SK-N-SH (cell line): ENCODE measurements at regions not wholly inside any gene's neighbourhood (a gene's known extent, or its start where the extent isn't known, plus 50 kb on each side); places are given as distances from the start of the nearest gene placed in this dataset.

Experiments used
- CTCF ChIA-PET: fragments of 300-600, 350-600 bp; formaldehyde crosslinking; extraction: SDS; loops from one replicate; lab custom pipeline; 2021; lab: Yijun Ruan, JAX
- POLR2A ChIA-PET: fragments of 350-600 bp; sonication (Branson Sonifier 250); formaldehyde crosslinking; extraction: SDS; loops from one replicate; lab custom pipeline; 2020; ENCODE audit warnings: antibody characterized with exemption, inconsistent platforms; lab: Yijun Ruan, JAX
- DNase-seq: peaks from one replicate; pipeline ENCODE4 v3.0.0; 2012
- H2AFZ ChIP-seq: fragments of 200-600 bp; sonication (generic); 2 replicates; pipeline ENCODE4 v1.8.1; 2016; ENCODE audit warnings: antibody characterized with exemption, mild to moderate bottlenecking, low read depth
- H3F3A ChIP-seq: fragments of 200-600 bp; sonication (generic); replicated peaks from 2 replicates; pipeline ENCODE3; 2016; ENCODE audit warnings: antibody characterized with exemption, mild to moderate bottlenecking; ENCODE audit not compliant: insufficient read depth
- H3K27ac ChIP-seq, 2 experiments: fragments of 200-500 bp in 1 of 2; fragments of 200-600 bp in 1 of 2; sonication (Bioruptor generic) in 1 of 2; sonication (generic), shearing (Covaris generic) in 1 of 2; 2 replicates each; pipeline versions ENCODE4 v1.5.1 to v1.6.1; 2014 to 2016; ENCODE audit warnings: low read depth in 2 of 2, inconsistent platforms in 1 of 2, low read length in 1 of 2, mild to moderate bottlenecking in 1 of 2, mixed read lengths in 1 of 2
- H3K27me3 ChIP-seq: fragments of 200-600 bp; sonication (generic), shearing (Covaris generic); 2 replicates; pipeline ENCODE4 v1.6.1; 2016; ENCODE audit warnings: mixed run types; ENCODE audit not compliant: insufficient read depth
- H3K36me3 ChIP-seq, 2 experiments: fragments of 200-500 bp in 1 of 2; fragments of 200-600 bp in 1 of 2; sonication (Bioruptor generic) in 1 of 2; sonication (generic) in 1 of 2; replicated peaks in 1 of 2; 2 replicates each; pipeline versions ENCODE3 to v1.5.1; 2014 to 2016; ENCODE audit warnings: low read length in 1 of 2, mild to moderate bottlenecking in 1 of 2; ENCODE audit not compliant: insufficient read depth in 2 of 2, control insufficient read depth in 1 of 2
- H3K4me1 ChIP-seq, 2 experiments: fragments of 200-500 bp in 1 of 2; fragments of 200-600 bp in 1 of 2; sonication (Bioruptor generic) in 1 of 2; sonication (generic), shearing (Covaris generic) in 1 of 2; 2 replicates each; pipeline versions ENCODE4 v1.5.1 to v1.6.1; 2014 to 2016; ENCODE audit warnings: low read depth in 1 of 2, low read length in 1 of 2, mixed run types in 1 of 2; ENCODE audit not compliant: insufficient read depth in 2 of 2, control insufficient read depth in 1 of 2
- H3K4me2 ChIP-seq: fragments of 200-600 bp; sonication (generic), shearing (Covaris generic); 2 replicates; pipeline ENCODE4 v1.6.1; 2017; ENCODE audit warnings: mixed run types
- H3K4me3 ChIP-seq, 2 experiments: fragments of 200-500 bp in 1 of 2; fragments of 200-600 bp in 1 of 2; sonication (Bioruptor generic) in 1 of 2; sonication (generic), shearing (Covaris generic) in 1 of 2; 2 replicates each; pipeline versions ENCODE4 v1.5.1 to v1.8.1; 2014 to 2016; ENCODE audit warnings: low read depth in 2 of 2, inconsistent platforms in 1 of 2, low read length in 1 of 2, mild to moderate bottlenecking in 1 of 2, mixed read lengths in 1 of 2, moderate library complexity in 1 of 2
- H3K79me2 ChIP-seq: fragments of 200-600 bp; sonication (generic); 2 replicates; pipeline ENCODE4 v1.8.1; 2017; ENCODE audit warnings: mild to moderate bottlenecking; ENCODE audit not compliant: insufficient read depth
- H3K9ac ChIP-seq: fragments of 200-600 bp; sonication (generic); 2 replicates; pipeline ENCODE4 v1.6.1; 2017; ENCODE audit warnings: mixed run types
- H3K9me2 ChIP-seq: fragments of 200-600 bp; sonication (generic); 2 replicates; pipeline ENCODE4 v1.6.1; 2017; ENCODE audit warnings: mixed run types
- H3K9me3 ChIP-seq: fragments of 200-600 bp; sonication (generic); 2 replicates; pipeline ENCODE4 v1.6.1; 2017; ENCODE audit warnings: mixed run types, mild to moderate bottlenecking, moderate library complexity
- H4K20me1 ChIP-seq: fragments of 200-600 bp; sonication (generic); 2 replicates; pipeline ENCODE4 v1.6.1; 2017; ENCODE audit warnings: mild to moderate bottlenecking, mixed run types; ENCODE audit not compliant: insufficient read depth
- EP300 ChIP-seq, 2 experiments: IDR thresholded peaks; 2 replicates each; pipeline versions ENCODE4 v1.4.0 to v1.6.1; 2012; ENCODE audit warnings: borderline replicate concordance in 1 of 2, low read depth in 1 of 2, low read length in 1 of 2
- FOXJ3 ChIP-seq: sonication (generic); formaldehyde crosslinking; IDR thresholded peaks from 2 replicates; pipeline ENCODE4 v1.5.1; 2020; ENCODE audit warnings: mild to moderate bottlenecking, missing genetic modification reagents
- FOXM1 ChIP-seq: IDR thresholded peaks from 2 replicates; pipeline ENCODE4 v1.4.0; 2012; ENCODE audit warnings: low read depth, mild to moderate bottlenecking
- GABPA ChIP-seq: IDR thresholded peaks from 2 replicates; pipeline ENCODE4 v1.4.0; 2012; ENCODE audit warnings: low read depth, mild to moderate bottlenecking
- GATA2 ChIP-seq: sonication (generic); formaldehyde crosslinking; IDR thresholded peaks from 2 replicates; pipeline ENCODE4 v1.5.0; 2020; ENCODE audit warnings: mild to moderate bottlenecking, missing genetic modification reagents
- JUND ChIP-seq: IDR thresholded peaks from 2 replicates; pipeline ENCODE4 v1.4.0; 2012
- MEF2A ChIP-seq: IDR thresholded peaks from 2 replicates; pipeline ENCODE4 v1.4.0; 2012; ENCODE audit warnings: low read depth, borderline replicate concordance
- POLR2AphosphoS5 ChIP-seq: IDR thresholded peaks from 2 replicates; pipeline ENCODE4 v1.6.1; 2012; ENCODE audit warnings: low read depth, low read length
- RAD21 ChIP-seq: IDR thresholded peaks from 2 replicates; pipeline ENCODE4 v1.6.1; 2012; ENCODE audit warnings: mild to moderate bottlenecking, low read length
- RCOR1 ChIP-seq: fragments of 150-350 bp; IDR thresholded peaks from 2 replicates; pipeline ENCODE4 v1.6.1; 2017; ENCODE audit warnings: antibody characterized with exemption, low read length
- RXRA ChIP-seq: IDR thresholded peaks from 2 replicates; pipeline ENCODE4 v1.4.0; 2012; ENCODE audit warnings: low read depth, mild to moderate bottlenecking, borderline replicate concordance
- TCF12 ChIP-seq: IDR thresholded peaks from 2 replicates; pipeline ENCODE4 v1.4.0; 2012
- TEAD4 ChIP-seq: IDR thresholded peaks from 2 replicates; pipeline ENCODE4 v1.4.0; 2012; ENCODE audit warnings: mild to moderate bottlenecking, borderline replicate concordance; ENCODE audit not compliant: insufficient read depth
- WGBS: methylation state at CpG from one replicate; pipeline ENCODE4 v1.1.6; 2017; ENCODE audit warnings: low lambda C conversion rate; 5-methylcytosine and 5-hydroxymethylcytosine counted together
- TF ChIP-seq, protein P1 (sequence below): IDR thresholded peaks from 2 replicates; pipeline ENCODE4; 2012
- TF ChIP-seq, protein P2 (sequence below): IDR thresholded peaks from 2 replicates; pipeline ENCODE4 v1.4.0; 2012; ENCODE audit warnings: low read depth
- TF ChIP-seq, protein P3 (sequence below): fragments of 150-350 bp; IDR thresholded peaks from 2 replicates; pipeline ENCODE4 v1.6.1; 2017; ENCODE audit warnings: antibody characterized with exemption, low read length, low read depth, borderline replicate concordance

DNA sequence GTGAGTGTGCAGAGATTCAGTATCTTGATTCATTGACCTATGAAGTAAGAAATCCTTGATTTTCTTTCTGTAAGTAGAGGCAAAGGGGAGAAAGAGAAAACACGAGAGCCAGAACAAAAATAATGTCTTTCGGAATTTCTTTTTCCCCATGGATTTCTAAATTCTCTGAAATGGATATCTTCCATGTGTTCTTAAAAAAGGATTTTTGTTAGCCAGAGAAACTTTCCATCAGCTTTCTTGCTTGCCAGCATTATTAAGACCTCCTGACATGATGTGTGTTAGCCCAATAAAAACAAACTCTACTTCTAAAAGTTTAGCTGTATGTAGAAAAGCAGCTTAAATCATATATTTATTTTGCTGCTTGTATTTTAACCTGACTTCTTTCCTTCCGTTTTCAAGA is 122.3 kb upstream of the AADACL2 start:
- TF ChIP-seq GABPA: no peak
- Histone ChIP-seq H3K4me1 (no peaks in the 10 kb centered on the region), H3K27ac (no peak overlapping the region), H3K27me3 (no peaks in the 10 kb centered on the region), H3F3A (no peaks in the 10 kb centered on the region), H3K4me3 (no peak overlapping the region), H3K9me2 (no peaks in the 10 kb centered on the region), H3K9me3 (no peaks in the 10 kb centered on the region), H3K9ac (no peak overlapping the region), H2AFZ (no peak overlapping the region), H4K20me1 (no peaks in the 10 kb centered on the region), H3K36me3 (no peaks in the 10 kb centered on the region), H3K79me2 (no peaks in the 10 kb centered on the region), H3K4me2 (no peak overlapping the region)
- WGBS: 40% methylated on average over 3 of the region's 3 CpGs
- POLR2A ChIA-PET: no interaction called here
- CTCF ChIA-PET: interaction anchor here (1.0 kb wide), 1 partner anchor 10 kb away, joined by 3 read pairs; no protein-coding TSS in a partner anchor
- no peak for DNase-seq

DNA sequence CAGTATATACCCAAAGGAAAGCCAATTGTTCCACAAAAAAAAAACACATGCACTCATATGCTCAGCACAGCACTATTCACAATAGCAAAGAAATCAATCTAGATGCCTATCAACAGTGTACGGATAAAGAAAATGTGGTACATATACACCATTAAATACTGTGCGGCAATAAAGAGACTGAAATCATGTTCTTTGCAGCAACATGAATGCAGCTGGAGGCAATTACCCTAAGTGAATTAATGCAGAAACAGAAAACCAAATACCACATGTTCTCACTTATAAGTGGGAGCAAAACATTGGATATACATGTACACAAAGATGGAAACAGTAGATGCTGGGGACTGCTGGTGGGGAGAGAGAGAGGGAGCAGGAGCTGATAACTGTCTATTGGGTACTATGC is 124.2 kb upstream of the AADACL2 start:
- Histone ChIP-seq H3K9me3 (no peaks in the 10 kb centered on the region), H3F3A (no peaks in the 10 kb centered on the region), H3K4me2 (no peak overlapping the region), H3K4me3 (no peak overlapping the region), H3K9me2 (no peaks in the 10 kb centered on the region), H4K20me1 (no peaks in the 10 kb centered on the region), H3K4me1 (no peaks in the 10 kb centered on the region), H3K27me3 (no peaks in the 10 kb centered on the region), H3K36me3 (no peaks in the 10 kb centered on the region), H3K9ac (no peak overlapping the region), H3K27ac (no peak overlapping the region), H2AFZ (no peak overlapping the region), H3K79me2 (no peaks in the 10 kb centered on the region)
- peak; percentile 5 for DNase-seq
- 14% methylated on average over 2 of the region's 2 CpGs for WGBS
- CTCF ChIA-PET: no interaction called here
- TF ChIP-seq FOXJ3: no peak
- no peak for TF ChIP-seq MEF2A
- TF ChIP-seq POLR2AphosphoS5: no peak
- TF ChIP-seq, protein P1, sequence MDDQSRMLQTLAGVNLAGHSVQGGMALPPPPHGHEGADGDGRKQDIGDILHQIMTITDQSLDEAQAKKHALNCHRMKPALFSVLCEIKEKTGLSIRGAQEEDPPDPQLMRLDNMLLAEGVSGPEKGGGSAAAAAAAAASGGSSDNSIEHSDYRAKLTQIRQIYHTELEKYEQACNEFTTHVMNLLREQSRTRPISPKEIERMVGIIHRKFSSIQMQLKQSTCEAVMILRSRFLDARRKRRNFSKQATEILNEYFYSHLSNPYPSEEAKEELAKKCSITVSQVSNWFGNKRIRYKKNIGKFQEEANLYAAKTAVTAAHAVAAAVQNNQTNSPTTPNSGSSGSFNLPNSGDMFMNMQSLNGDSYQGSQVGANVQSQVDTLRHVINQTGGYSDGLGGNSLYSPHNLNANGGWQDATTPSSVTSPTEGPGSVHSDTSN: no peak
- no peak for TF ChIP-seq JUND
- TF ChIP-seq GATA2: peak; percentile 64
- no peak for TF ChIP-seq TCF12
- 0 out of 2 replicates have a peak, but pooled peaks have one; percentile 6 for TF ChIP-seq RCOR1
- peak in 1 of 2 experiments; percentile 67; a peak in 1 of 4 replicates for TF ChIP-seq EP300 (IDR thresholded peaks at IDR 0.05; ENCODE audit: borderline replicate concordance in 1 of 2, low read depth in 1 of 2, low read length in 1 of 2)
- TF ChIP-seq RAD21: no peak
- no peak for TF ChIP-seq TEAD4
- TF ChIP-seq, protein P2, sequence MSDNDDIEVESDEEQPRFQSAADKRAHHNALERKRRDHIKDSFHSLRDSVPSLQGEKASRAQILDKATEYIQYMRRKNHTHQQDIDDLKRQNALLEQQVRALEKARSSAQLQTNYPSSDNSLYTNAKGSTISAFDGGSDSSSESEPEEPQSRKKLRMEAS: no peak
- TF ChIP-seq RXRA: no peak
- no peak for TF ChIP-seq FOXM1
- TF ChIP-seq, protein P3, sequence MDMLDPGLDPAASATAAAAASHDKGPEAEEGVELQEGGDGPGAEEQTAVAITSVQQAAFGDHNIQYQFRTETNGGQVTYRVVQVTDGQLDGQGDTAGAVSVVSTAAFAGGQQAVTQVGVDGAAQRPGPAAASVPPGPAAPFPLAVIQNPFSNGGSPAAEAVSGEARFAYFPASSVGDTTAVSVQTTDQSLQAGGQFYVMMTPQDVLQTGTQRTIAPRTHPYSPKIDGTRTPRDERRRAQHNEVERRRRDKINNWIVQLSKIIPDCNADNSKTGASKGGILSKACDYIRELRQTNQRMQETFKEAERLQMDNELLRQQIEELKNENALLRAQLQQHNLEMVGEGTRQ: no peak
- POLR2A ChIA-PET: no interaction called here
